ENCODE measurements at regions not wholly inside any gene's neighbourhood (a gene's known extent, or its start where the extent isn't known, plus 50 kb on each side); places are given as distances from the start of the nearest gene placed in this dataset.
A peak's percentile ranks its signal among the peaks of the same experiment; 100 is the strongest.
"Not testable (repeated sequence)": the region's sequence is repeated elsewhere in the genome, so short reads cannot be mapped to it uniquely, and the experiment has no call there.

DNA sequence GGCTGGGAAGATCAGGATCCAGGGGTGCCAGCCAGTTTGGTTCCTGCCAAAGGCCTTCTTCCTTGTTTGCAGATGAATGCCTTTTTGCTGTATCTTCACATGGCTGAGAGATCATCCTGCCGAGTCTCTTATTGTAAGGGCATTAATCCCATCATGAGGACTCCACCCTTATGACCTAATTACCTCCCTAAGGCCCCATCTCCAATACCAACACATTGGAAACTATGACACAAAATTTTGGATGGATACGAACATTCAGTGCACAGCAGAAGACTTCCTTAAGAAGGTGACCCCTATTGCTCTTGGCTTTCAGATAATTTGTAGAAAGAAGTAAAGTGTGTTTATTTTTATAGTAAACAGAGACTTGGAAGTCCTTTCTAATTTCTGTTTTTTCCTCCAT, 1164.7 kb upstream of the CDH8 start:
- no peak for DNase-seq

DNA sequence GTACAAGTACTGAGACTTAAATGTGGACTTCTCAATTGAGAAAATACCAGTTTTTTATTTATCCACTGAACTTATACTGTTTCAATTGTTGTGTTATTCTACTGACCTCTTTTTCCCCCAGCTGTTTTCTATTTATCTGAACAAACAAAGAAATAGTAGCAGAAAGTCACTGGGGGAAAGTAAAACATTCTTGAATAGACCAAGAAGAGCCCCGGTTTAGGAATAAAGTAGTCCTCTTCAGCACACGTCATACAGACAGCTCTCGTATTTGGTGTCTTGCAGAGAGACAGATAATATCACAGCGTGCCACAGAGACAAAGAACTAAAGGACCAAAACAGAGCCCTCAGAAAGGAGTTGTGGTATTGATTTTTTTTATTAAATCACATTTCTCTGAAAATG, 1159.1 kb upstream of the CDH8 start:
- DNase-seq = no peak

DNA sequence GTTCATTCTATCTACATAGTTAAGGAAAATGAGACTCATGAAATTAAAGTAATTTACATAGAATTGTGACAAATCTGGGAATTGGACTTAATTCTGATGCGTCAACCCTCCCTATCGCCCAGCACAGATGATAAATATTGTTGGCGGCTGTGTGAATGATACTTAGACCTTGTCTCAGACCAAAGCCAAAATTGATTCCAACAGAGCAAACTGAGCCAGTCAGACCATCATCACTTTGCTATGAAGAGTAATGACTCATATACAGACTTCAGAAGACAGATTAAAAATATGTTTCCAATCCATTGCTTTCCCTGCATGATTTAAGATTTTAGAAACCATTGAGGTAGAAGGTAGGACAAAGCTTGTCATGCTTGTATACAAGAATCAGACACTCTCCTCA, 1156.7 kb upstream of the CDH8 start:
- peak; percentile 45 for DNase-seq

DNA sequence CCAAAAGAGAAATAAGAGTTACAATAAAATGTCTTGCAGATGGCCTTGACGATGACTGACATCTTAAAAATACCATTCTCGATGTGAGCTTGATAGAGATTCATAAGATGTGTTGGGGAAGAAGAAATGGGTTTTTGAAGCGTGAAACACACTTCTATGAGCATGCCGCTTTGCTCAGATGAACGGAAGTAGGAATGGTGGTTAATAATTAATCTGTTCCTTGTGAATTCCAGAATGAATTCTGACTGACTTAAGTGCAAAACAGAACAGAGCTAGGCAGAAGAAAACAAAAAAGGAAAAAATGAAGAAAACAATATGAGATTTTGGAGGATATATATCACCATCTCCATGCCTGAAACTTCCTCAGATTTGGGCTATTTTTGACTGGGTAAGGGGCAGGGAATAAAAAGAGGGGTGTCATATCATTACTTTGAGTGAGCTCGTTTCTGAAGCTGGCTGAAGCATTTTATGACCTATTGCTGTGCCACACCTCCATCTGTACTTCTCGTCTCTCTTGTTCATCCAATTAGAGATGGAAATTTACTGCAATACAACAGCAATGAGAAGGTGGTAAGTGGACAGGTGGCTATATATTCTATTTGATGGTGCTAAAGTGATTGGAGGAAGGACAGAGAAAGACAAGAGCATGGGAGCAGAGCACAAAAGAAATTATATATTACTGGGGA, 1152.0 kb upstream of the CDH8 start:
- DNase-seq = no peak

DNA sequence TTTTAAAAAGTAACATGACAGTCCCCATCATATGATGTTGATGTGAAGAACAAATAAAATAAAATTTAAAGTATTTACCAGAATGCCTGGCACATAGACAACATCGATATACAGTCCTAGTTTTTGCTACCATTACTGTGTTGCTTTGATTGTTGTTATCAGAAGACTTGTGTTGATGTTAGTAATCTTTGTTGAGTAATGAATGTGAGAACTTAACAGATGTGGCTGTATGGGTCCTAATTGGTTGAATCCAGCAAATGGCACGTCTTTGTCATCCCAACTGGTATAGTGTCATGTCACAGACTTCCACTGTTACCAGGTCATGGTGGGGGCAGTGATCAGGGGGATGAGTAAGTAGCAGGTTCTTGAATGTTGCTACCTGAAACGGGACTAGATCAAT, 1151.4 kb upstream of the CDH8 start:
- no peak for DNase-seq

DNA sequence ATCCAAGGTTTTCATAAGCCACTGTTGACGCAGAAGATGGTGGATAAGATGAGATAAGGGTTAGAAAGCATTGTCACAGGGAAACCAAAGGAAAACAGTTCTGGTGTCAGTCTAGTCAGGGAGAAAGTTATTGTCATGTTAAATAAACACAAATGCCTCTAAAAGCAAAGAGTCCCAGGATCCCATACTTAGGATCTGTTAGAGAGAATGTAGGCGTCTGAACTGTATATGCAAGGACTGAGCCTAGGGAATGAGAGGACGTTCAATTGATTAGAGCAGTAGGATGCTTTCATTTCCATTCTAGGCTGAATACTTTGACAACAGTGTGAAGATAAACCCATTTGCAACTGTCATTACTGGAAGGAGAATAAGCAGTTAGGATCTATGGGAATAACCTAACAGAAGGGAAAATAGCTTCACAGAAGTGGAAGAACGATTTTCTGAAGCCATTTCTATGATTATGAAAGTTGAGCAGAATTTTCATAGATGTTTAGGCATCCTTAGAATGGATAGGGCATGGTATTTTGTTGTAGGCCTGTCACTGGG, 1149.1 kb upstream of the CDH8 start:
- DNase-seq = no peak

DNA sequence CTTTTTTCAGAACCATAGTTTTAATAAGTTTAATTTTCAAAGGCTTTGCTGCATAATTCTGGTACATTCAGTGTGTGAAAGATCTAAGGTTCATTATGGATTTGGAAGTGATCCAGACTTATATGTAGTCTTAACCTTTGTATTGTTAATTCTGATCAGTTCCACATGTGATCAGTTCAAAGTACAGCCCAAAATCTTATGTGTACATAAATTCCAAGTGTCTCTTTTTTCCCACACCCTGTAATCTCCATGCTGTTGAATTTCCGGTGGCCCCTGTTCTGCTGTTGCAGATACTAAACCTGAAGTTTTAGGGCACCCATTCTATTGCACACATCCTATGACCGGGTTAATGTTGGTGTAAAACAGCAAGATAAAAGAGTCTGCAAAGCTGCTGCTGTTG, 1147.5 kb upstream of the CDH8 start:
- no peak for DNase-seq

DNA sequence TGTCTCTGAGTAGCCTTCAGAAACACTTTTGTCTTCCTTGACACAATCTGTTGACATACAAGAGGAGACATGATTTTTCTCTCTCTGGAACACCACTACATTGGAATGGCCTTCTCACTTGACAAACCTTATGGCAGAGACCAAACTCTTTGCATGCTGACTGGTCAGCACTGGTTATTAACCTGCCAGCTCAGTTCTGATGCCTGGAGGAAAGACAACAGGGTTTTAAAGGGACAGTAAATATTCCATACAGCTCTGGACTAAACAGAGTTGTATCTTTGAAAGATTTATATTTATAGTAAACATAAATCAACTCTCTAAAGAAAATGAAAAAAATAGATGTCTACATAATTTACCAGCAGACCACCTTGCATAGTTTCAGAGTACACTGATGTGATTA, 1139.1 kb upstream of the CDH8 start:
- DNase-seq = no peak

DNA sequence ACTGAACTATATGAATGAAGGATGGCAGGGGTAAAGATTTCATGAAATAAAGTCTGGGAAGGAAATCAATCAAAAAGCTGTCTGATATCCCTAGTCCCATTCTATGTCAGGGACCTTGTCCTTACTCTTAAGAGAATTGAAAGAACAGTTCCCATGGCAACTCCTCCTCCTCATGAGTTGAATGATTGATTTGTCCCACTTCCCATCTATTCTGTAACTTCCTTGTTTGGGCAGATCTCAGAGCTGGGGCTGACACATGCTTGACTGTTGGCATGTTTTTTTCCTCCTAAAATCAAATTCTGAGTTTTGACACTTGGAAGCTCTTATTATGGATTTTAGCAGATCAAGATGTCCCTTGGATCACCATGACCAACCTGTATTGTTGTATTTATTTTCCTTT, 1138.6 kb upstream of the CDH8 start:
- DNase-seq = no peak

DNA sequence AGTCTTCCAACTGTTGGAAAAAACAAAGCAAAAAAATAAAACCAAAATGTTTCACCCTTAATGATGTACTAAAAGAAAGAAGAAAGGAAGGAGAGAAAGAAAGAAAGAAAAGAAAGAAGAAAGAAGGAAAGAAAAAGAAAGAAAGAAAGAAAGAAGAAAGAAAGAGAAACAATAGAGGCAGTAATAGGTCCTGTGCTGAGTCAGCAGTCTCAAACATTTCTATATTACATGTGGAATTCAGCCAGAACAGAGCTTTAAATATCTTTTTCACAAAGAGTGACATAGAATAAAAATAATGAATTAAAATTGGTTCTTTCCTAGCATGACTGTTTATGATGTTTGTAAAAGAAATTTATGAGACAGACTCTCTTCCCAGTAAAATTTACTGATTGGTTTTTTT, 1135.3 kb upstream of the CDH8 start:
- DNase-seq = no peak

DNA sequence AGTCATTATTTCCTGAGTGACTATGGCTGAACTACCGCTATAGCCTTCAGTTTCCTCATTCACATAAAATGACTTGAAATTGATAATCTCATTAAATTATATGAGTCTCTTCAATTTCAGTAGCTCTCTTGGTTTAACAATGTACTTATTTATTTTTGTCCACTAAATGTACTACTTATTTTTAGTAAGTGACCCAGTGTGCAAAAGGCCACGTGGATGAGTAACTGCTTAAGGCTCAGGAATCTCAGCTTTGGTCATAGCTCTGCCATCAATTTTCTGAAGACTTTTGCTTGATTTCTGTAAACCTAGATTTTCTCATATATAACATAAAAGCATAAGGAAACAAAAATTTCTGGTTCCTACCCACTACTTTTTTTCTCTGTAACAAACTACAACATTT, 1132.9 kb upstream of the CDH8 start:
- DNase-seq = no peak

DNA sequence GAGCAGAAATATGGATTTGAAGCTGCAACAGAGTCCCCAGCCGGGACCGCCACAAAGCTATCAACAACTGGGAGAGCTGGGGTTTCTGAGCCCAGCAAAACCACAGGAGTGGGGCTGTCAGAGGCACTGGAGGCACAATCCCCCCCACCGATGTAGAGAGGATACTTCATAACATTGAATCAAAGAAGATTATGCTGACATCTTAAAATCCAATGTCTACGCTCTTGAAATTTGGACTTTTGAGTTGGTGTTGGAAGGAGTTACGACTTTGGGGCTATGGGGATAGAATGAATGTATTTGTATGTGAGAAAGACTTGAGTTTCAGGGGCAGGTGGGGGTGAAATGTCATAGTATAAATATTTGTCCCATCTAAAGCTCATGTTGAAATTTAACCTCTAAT, 1121.6 kb upstream of the CDH8 start:
- DNase-seq = no peak

DNA sequence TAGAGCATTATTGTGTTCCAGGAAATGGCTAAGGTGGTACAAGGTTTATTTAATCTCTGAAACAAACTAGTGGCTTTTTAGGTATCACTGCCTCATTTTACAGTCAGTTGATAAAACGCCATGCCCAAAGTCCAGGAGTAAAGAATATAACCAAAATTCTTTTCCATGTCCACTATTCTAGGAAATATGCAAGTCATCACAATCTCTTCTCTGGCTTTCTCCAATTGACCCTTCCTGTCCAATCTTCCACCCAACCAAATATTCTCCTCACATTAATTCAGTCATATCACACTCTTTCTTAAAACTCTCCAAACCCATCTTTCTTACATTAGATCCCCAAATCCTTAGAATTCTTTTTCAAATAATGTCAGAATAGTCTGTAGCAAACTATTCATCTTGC, 1110.0 kb upstream of the CDH8 start:
- DNase-seq = no peak

DNA sequence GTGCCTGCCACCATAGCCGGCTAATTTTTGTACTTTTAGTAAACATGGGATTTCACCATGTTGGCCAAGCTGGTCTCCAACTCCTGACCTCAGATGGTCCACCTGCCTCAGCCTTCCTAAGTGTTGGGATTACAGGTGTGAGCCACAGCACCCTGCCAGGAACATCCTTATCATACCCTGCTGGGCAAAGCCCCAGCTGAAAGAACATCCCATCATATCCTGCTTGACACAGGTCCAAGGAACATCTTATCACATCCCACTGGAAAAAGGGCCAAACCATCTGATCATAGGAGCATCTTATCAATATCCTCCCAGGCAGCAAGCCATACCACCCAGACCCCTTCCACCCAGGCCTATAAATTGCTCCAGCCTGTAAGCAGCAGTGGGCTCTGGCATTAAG, 1109.2 kb upstream of the CDH8 start:
- no peak for DNase-seq

DNA sequence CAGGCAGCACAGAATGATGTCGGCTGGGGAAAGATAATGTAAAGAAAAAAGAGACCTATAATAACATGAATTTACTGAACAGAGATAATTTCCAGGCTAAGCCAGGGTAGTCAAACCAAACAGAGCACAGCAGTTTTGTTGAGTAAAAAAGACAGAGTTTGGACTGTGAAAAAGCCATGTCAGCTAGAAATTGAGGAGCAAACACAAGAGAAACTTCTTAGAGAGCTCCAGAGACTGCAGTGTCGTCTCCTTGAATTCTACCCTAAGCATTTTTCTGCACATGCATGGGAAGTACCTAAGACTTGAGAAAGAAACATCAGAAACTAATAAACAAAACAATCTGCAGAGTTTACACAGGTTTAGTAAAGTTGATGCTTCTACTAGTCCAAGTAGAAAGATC, 1098.8 kb upstream of the CDH8 start:
- DNase-seq = no peak

DNA sequence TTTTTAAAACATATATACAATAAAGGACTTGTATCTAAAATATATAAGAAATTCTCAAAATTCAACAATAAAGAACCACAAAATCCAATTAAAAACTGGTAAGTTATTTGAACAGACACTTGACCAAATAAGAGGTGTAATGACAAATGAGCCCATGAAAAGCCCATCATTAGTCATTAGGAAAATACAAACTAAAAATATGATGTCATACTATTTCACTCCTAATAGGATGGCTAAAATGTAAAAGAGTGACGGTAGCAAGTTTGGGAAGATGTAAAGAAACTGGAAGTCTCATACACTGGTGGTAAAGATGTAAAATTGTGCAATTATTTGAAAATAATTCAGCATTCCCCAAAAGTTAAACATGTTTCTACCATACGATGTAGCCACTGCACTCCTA, 1095.3 kb upstream of the CDH8 start:
- DNase-seq = no peak

DNA sequence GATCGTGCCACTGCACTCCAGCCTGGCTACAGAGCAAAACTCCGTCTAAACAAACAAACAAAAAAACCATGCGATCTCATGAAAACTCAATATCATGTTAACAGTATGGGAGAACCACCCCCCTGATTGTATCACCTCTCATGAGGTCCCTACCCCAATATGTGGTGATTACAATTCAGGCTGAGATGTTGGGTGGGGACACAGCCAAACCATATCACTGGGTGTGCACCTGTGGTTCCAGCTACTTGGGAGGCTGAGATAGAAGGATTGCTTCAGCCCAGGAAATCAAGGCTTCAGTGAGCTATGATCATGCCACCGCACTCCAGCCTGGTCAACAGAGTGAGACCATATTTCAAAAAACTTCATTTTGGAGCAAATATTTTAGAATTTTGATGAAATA, 1094.7 kb upstream of the CDH8 start:
- no peak for DNase-seq

DNA sequence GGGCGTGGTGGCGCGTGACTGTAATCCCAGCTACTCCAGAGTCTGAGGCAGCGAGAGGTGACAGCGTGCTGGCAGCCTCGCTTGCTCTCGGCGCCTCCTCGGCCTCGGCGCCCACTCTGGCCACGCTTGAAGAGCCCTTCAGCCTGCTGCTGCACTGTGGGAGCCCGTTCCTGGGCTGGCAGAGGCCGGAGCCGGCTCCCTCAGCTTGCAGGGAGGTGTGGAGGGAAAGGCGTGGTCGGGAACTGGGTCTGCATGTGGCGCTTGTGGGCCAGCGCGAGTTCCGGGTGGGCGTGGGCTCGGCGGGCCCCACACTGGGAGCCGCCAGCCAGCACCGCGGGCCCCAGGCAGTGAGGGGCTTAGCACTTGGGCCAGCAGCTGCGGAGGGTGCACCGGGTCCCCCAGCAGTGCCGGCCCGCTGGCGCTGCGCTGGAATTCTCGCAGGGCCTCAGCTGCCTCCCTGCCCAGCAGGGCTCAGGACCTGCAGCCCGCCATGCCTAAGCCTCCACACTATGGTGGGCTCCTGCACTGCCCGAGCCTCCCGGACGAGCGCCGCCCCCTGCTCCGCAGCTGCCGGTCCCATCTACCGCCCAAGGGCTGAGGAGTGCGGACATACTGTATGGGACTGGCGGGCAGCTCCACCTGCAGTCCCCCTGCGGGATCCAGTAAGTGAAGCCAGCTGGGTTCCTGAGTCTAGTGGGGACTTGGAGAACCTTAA, 1093.3 kb upstream of the CDH8 start:
- DNase-seq = no peak

DNA sequence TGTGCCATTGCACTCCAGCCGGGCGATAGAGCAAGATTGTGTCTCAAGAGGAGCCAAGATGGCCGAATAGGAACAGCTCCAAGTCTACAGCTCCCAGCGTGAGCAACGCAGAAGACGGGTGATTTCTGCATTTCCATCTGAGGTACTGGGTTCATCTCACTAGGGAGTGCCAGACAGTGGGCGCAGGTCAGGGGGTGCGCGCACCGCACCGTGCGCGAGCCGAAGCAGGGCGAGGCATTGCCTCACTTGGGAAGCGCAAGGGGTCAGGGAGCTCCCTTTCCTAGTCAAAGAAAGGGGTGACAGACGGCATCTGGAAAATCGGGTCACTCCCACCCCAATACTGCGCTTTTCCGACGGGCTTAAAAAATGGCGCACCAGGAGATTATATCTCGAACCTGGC, 1083.7 kb upstream of the CDH8 start:
- not testable (repeated sequence) for DNase-seq

DNA sequence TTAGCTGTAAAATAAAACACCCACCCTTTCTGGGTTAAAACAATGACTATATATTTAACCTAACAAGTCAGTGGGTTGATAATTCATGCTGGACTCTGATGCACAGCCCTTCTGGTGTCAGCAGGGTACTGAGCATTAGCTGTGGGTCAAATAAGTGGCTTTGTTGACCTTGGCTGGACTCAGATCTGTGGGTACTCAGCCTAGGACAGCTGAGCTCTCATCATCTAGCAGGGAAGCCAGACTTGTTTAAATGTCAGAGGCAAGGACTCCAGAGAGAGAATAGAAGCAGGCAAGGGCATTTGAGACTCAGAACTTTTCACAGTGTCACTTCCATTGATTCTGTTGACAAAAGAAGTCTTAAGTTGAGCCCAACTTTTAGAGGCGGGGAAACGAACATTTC, 1063.8 kb upstream of the CDH8 start:
- no peak for DNase-seq

DNA sequence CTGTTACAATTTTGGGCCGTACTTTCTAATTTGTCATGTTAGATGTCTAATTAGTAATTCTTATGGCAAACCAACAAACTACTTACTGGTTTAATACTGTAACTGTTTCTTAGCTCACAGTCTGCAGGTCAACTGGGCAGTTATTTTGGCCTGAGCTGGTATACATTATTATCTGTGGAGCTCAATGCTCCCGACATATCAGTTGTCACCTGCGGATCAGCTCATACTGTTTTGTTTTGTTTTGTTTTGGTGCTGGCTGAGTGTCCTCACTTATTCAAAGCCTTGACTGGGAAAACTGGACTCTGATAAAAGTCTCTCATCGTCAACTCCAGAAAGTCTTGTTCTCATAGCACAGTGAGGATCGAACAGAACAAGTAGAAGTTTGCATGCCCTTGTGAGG, 1060.6 kb upstream of the CDH8 start:
- no peak for DNase-seq

DNA sequence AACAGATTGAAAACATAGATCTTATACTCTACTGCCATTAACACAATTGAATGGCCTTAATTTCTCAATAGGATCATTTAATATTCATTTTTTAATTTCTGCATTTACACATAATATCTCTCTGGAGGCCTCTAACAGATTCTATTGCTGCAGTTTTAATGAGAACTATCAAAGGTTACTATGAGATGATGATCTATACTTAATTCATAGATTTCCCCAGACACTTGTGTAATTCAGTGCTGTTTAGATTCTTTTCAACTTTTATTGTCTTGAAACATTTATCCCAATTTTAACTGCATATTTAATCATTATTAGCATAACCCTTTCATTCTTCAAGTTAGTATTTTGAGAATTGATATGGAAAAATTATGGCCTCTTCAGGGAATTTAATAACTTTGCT, 1056.5 kb upstream of the CDH8 start:
- no peak for DNase-seq

DNA sequence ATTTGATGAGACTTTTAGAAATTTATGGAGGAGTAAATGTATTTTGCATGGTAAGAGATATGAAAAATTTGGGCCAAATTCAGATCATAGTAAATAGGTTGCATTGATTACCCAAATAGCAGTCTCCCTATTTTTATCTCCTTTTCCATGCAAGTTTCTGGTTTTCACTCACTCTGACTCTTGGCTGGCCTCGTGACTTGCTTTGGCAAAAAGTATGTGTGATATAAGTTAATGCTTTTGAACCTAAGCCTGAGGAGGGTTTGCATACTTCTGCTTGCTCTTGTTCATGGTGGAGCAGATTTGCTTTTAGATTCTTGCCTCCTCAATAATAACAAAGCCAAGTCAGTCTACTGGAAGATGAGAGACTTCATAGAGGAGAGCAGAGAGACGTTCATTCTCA, 1045.9 kb upstream of the CDH8 start:
- DNase-seq = no peak

DNA sequence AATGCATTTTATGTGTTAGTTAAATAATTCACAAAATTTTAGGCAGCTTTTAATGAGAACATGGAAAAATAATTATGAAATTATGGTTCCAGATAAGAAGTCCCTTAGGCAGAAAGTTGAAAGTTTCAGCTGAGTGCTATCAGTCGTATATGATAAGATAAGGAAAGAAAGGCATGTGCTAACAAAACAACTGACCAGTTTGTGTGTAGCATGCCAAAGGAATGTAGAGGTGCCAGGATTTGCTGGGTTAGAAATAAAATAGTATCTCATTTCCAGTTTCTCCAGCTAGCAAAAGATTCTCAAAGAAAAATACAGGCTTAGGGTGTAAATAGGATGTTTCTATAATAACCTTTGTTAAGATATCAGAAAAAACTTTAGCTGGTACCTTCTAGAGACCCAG, 1044.5 kb upstream of the CDH8 start:
- DNase-seq = no peak

DNA sequence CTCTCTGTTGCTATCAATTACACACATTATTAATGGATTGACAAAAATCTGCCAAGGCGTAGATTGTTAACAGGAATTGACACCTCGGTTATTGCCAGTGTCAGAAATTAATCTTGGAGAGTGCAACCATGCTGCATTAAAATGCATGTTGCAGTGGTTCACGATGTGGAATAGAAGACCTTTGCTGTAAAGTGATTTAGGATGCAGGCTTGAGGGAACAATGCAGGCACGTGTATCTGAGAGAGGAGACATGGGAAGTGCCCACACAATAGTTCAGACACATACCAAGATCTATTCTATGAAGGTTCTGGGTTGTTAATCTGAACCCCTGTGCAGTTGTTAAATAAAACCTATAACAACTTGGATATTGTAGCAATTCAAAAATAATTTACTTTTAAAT, 1032.8 kb upstream of the CDH8 start:
- DNase-seq = no peak
